ENCODE measurements at regions not wholly inside any gene's neighbourhood (a gene's known extent, or its start where the extent isn't known, plus 50 kb on each side); places are given as distances from the start of the nearest gene placed in this dataset.
"Not testable (repeated sequence)": the region's sequence is repeated elsewhere in the genome, so short reads cannot be mapped to it uniquely, and the experiment has no call there.

- no peaks in the 10 kb centered on the region for H3K36me3 ChIP-seq (ENCODE audit: control insufficient read depth, insufficient read depth, low read length)
- no peak overlapping the region for H3K27ac ChIP-seq (ENCODE audit: insufficient read depth, low read depth, low read length, poor library complexity, severe bottlenecking)
- H3K27me3 ChIP-seq (ENCODE audit: control insufficient read depth, insufficient read depth, low read length, poor library complexity, severe bottlenecking) = no peaks in the 10 kb centered on the region
- H3K4me1 ChIP-seq (ENCODE audit: control insufficient read depth, insufficient read depth, low read length) = peaks cover 47% of the 10 kb centered on the region
- H3K9me3 ChIP-seq (ENCODE audit: control insufficient read depth, low read length) = no peaks in the 10 kb centered on the region
- 81 to 83% methylated on average over 8 of the region's 8 CpGs for WGBS, 2 experiments
- H3K4me3 ChIP-seq (ENCODE audit: insufficient read depth, low read depth, low read length) = no peak overlapping the region
Measured at GRCh38 chr2:234364661-234365060, 132.2 kb downstream of the ARL4C start.

- Histone ChIP-seq H3K9me3 (ENCODE audit: control insufficient read depth, low read length) (no peaks in the 10 kb centered on the region), H3K27ac (ENCODE audit: insufficient read depth, low read depth, low read length, poor library complexity, severe bottlenecking) (peak overlapping the region; percentile 91), H3K27me3 (ENCODE audit: control insufficient read depth, insufficient read depth, low read length, poor library complexity, severe bottlenecking) (no peaks in the 10 kb centered on the region), H3K4me1 (ENCODE audit: control insufficient read depth, insufficient read depth, low read length) (peaks cover 41% of the 10 kb centered on the region), H3K4me3 (ENCODE audit: insufficient read depth, low read depth, low read length) (no peak overlapping the region), H3K36me3 (ENCODE audit: control insufficient read depth, insufficient read depth, low read length) (no peaks in the 10 kb centered on the region)
- WGBS, 2 experiments = 28 to 36% methylated on average over 10 of the region's 10 CpGs
Measured at GRCh38 chr2:234363647-234364294, 133.1 kb downstream of the ARL4C start.

- 0 to 1% methylated on average over 3 to 4 of the region's 4 CpGs for WGBS, 2 experiments
- Histone ChIP-seq H3K36me3 (ENCODE audit: control insufficient read depth, insufficient read depth, low read length) (no peaks in the 10 kb centered on the region), H3K27me3 (ENCODE audit: control insufficient read depth, insufficient read depth, low read length, poor library complexity, severe bottlenecking) (no peaks in the 10 kb centered on the region), H3K4me3 (ENCODE audit: insufficient read depth, low read depth, low read length) (no peak overlapping the region), H3K9me3 (ENCODE audit: control insufficient read depth, low read length) (no peaks in the 10 kb centered on the region), H3K4me1 (ENCODE audit: control insufficient read depth, insufficient read depth, low read length) (peaks cover 33% of the 10 kb centered on the region), H3K27ac (ENCODE audit: insufficient read depth, low read depth, low read length, poor library complexity, severe bottlenecking) (peak overlapping the region; percentile 91)
Measured at GRCh38 chr2:234363011-234363487, 133.8 kb downstream of the ARL4C start.

GRCh38 chr2:234360313-234360975 is 136.4 kb downstream of the ARL4C start:
- peaks cover 34% of the 10 kb centered on the region for H3K4me1 ChIP-seq (ENCODE audit: control insufficient read depth, insufficient read depth, low read length)
- not testable (repeated sequence) for H3K27me3 ChIP-seq (ENCODE audit: control insufficient read depth, insufficient read depth, low read length, poor library complexity, severe bottlenecking); H3K4me3 ChIP-seq (ENCODE audit: insufficient read depth, low read depth, low read length); H3K9me3 ChIP-seq (ENCODE audit: control insufficient read depth, low read length); H3K36me3 ChIP-seq (ENCODE audit: control insufficient read depth, insufficient read depth, low read length); H3K27ac ChIP-seq (ENCODE audit: insufficient read depth, low read depth, low read length, poor library complexity, severe bottlenecking)

GRCh38 chr2:234357666-234358065 is 139.2 kb downstream of the ARL4C start:
- Histone ChIP-seq H3K9me3 (ENCODE audit: control insufficient read depth, low read length) (no peaks in the 10 kb centered on the region), H3K27me3 (ENCODE audit: control insufficient read depth, insufficient read depth, low read length, poor library complexity, severe bottlenecking) (no peaks in the 10 kb centered on the region), H3K27ac (ENCODE audit: insufficient read depth, low read depth, low read length, poor library complexity, severe bottlenecking) (no peak overlapping the region), H3K4me3 (ENCODE audit: insufficient read depth, low read depth, low read length) (no peak overlapping the region), H3K4me1 (ENCODE audit: control insufficient read depth, insufficient read depth, low read length) (peaks cover 21% of the 10 kb centered on the region), H3K36me3 (ENCODE audit: control insufficient read depth, insufficient read depth, low read length) (no peaks in the 10 kb centered on the region)
- WGBS, 2 experiments = 91 to 93% methylated on average over 2 of the region's 3 CpGs

- Histone ChIP-seq H3K4me3 (ENCODE audit: insufficient read depth, low read depth, low read length) (no peak overlapping the region), H3K4me1 (ENCODE audit: control insufficient read depth, insufficient read depth, low read length) (peaks cover 21% of the 10 kb centered on the region), H3K27me3 (ENCODE audit: control insufficient read depth, insufficient read depth, low read length, poor library complexity, severe bottlenecking) (no peaks in the 10 kb centered on the region), H3K27ac (ENCODE audit: insufficient read depth, low read depth, low read length, poor library complexity, severe bottlenecking) (peak overlapping the region; percentile 38), H3K9me3 (ENCODE audit: control insufficient read depth, low read length) (no peaks in the 10 kb centered on the region), H3K36me3 (ENCODE audit: control insufficient read depth, insufficient read depth, low read length) (no peaks in the 10 kb centered on the region)
- WGBS, 2 experiments = 60 to 68% methylated on average over 6 of the region's 6 CpGs
Measured at GRCh38 chr2:234355808-234356365, 141.0 kb downstream of the ARL4C start.

- no peaks in the 10 kb centered on the region for H3K9me3 ChIP-seq (ENCODE audit: control insufficient read depth, low read length)
- H3K4me3 ChIP-seq (ENCODE audit: insufficient read depth, low read depth, low read length) = no peak overlapping the region
- H3K27ac ChIP-seq (ENCODE audit: insufficient read depth, low read depth, low read length, poor library complexity, severe bottlenecking) = peak overlapping the region; percentile 38
- H3K36me3 ChIP-seq (ENCODE audit: control insufficient read depth, insufficient read depth, low read length) = no peaks in the 10 kb centered on the region
- H3K4me1 ChIP-seq (ENCODE audit: control insufficient read depth, insufficient read depth, low read length) = peaks cover 21% of the 10 kb centered on the region
- 75 to 78% methylated on average over 12 of the region's 12 CpGs for WGBS, 2 experiments
- H3K27me3 ChIP-seq (ENCODE audit: control insufficient read depth, insufficient read depth, low read length, poor library complexity, severe bottlenecking) = no peaks in the 10 kb centered on the region
Measured at GRCh38 chr2:234355021-234355720, 141.7 kb downstream of the ARL4C start.

- Histone ChIP-seq H3K27me3 (ENCODE audit: control insufficient read depth, insufficient read depth, low read length, poor library complexity, severe bottlenecking) (no peaks in the 10 kb centered on the region), H3K9me3 (ENCODE audit: control insufficient read depth, low read length) (no peaks in the 10 kb centered on the region), H3K4me1 (ENCODE audit: control insufficient read depth, insufficient read depth, low read length) (peaks cover 18% of the 10 kb centered on the region), H3K4me3 (ENCODE audit: insufficient read depth, low read depth, low read length) (no peak overlapping the region), H3K36me3 (ENCODE audit: control insufficient read depth, insufficient read depth, low read length) (no peaks in the 10 kb centered on the region), H3K27ac (ENCODE audit: insufficient read depth, low read depth, low read length, poor library complexity, severe bottlenecking) (no peak overlapping the region)
- WGBS, 2 experiments = 96 to 97% methylated on average over 7 of the region's 7 CpGs
Measured at GRCh38 chr2:234352270-234352669, 144.6 kb downstream of the ARL4C start.

- not testable (repeated sequence) for H3K27me3 ChIP-seq (ENCODE audit: control insufficient read depth, insufficient read depth, low read length, poor library complexity, severe bottlenecking); H3K27ac ChIP-seq (ENCODE audit: insufficient read depth, low read depth, low read length, poor library complexity, severe bottlenecking); H3K9me3 ChIP-seq (ENCODE audit: control insufficient read depth, low read length); H3K36me3 ChIP-seq (ENCODE audit: control insufficient read depth, insufficient read depth, low read length); H3K4me3 ChIP-seq (ENCODE audit: insufficient read depth, low read depth, low read length)
- peaks cover 15% of the 10 kb centered on the region for H3K4me1 ChIP-seq (ENCODE audit: control insufficient read depth, insufficient read depth, low read length)
- WGBS, 2 experiments = 94 to 96% methylated on average over 10 of the region's 10 CpGs
Measured at GRCh38 chr2:234351866-234352265, 145.0 kb downstream of the ARL4C start.

- H3K36me3 ChIP-seq (ENCODE audit: control insufficient read depth, insufficient read depth, low read length) = no peaks in the 10 kb centered on the region
- 97% methylated on average over 9 of the region's 9 CpGs for WGBS, 2 experiments
- no peaks in the 10 kb centered on the region for H3K9me3 ChIP-seq (ENCODE audit: control insufficient read depth, low read length)
- H3K4me3 ChIP-seq (ENCODE audit: insufficient read depth, low read depth, low read length) = no peak overlapping the region
- H3K27ac ChIP-seq (ENCODE audit: insufficient read depth, low read depth, low read length, poor library complexity, severe bottlenecking) = no peak overlapping the region
- H3K27me3 ChIP-seq (ENCODE audit: control insufficient read depth, insufficient read depth, low read length, poor library complexity, severe bottlenecking) = no peaks in the 10 kb centered on the region
- H3K4me1 ChIP-seq (ENCODE audit: control insufficient read depth, insufficient read depth, low read length) = peaks cover 17% of the 10 kb centered on the region
Measured at GRCh38 chr2:234348081-234348480, 148.8 kb downstream of the ARL4C start.
